Stimulated activated CD8-positive, alpha-beta memory T cell treated with anti-CD3 and anti-CD28 coated beads, Interleukin-7, amount 100 ng/mL, for 48 hours (primary cell): ENCODE measurements at regions not wholly inside any gene's neighbourhood (a gene's known extent, or its start where the extent isn't known, plus 50 kb on each side); places are given as distances from the start of the nearest gene placed in this dataset.
"Not testable (repeated sequence)": the region's sequence is repeated elsewhere in the genome, so short reads cannot be mapped to it uniquely, and the experiment has no call there.

Source experiments
- DNase-seq, 2 donors: peaks; one replicate each; pipeline ENCODE4 v3.0.0-alpha.2; 2020; ENCODE audit warnings: low read depth in 1 of 2; ENCODE audit errors: extremely low read depth in 1 of 2

DNA sequence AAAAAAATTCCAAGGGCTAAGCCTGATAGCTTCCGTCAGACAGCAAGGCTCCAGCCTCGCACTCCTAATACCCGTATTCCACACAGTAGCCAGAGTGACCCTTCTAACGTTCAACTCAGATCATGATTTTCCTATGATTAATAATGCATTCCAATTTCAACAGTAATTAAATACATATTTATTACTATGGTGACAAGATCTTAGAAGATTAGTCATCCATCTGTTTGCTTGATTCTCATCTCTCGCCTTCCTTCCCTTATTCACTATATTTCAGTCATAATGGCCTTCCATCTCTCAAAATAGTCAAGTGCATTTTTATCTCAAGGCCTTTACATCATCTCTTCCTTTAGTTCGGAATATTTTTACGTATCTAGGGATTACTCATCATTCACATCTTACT, 621.2 kb upstream of the SPRY2 start:
- no peak for DNase-seq

DNA sequence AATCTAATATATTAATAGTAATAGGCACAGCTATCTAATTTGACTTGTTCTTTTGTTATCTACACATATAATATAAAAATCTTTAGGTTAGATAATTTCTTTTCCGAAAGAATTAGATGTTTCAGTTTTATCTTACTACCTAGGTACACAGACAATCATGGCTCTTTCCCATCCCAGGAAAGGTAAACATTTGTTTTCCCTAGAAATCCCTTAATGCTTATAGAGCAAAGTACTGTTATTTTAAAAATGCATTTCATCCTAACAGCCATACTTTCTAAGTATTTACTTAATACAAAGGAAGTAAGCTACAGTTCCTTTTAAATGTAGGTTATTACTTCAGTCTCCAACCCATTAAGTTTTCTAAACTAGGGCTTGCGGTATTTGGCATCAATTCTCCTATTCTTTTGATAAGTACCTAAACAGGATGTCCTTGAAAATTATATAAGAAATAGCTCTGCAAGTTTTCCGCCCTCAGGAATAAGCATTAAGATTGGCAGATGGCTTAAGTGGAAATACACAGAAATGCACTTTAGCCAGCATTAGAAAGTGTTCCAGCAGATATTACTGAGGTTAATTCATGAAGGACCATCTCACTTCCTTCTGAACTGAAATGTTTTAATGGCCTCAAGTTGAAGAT, 616.2 kb upstream of the SPRY2 start:
- no peak for DNase-seq

DNA sequence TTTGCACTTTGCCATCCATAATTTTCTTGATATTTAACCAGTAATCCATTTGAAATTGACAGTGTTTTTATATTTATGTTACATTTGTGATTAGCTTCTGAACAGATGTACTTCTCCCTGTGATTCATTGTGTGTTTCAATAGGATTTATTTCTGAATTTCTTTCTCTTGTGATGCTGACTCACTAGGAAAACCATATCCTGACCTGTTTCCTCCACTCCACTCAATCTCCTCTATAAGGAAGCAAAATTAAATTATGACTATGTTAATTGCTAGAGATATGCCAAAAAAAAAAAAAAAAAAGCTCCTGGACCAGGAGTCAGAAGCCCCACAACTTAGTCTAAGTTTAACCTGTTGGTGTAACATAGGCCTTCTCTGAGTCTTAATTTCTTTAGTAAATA, 614.6 kb upstream of the SPRY2 start:
- DNase-seq, result no peak

DNA sequence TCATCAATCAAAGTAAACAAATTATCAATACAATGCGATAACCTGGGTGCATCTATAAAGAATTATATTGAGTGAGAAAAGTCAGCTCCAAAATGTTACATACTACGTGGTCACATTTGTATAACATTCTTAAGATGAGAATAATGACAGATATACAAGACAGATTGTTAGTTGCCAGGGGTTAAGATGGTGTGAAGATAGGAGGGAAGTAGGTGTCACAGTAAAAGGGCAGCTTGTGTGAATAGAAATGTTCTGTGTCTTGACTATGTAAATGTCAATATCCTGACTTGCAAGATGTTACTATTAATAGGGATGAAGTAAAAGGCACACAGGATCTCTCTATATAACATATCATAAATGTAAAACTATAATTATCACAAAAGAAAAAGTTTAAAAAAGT, 611.2 kb upstream of the SPRY2 start:
- DNase-seq, result no peak

DNA sequence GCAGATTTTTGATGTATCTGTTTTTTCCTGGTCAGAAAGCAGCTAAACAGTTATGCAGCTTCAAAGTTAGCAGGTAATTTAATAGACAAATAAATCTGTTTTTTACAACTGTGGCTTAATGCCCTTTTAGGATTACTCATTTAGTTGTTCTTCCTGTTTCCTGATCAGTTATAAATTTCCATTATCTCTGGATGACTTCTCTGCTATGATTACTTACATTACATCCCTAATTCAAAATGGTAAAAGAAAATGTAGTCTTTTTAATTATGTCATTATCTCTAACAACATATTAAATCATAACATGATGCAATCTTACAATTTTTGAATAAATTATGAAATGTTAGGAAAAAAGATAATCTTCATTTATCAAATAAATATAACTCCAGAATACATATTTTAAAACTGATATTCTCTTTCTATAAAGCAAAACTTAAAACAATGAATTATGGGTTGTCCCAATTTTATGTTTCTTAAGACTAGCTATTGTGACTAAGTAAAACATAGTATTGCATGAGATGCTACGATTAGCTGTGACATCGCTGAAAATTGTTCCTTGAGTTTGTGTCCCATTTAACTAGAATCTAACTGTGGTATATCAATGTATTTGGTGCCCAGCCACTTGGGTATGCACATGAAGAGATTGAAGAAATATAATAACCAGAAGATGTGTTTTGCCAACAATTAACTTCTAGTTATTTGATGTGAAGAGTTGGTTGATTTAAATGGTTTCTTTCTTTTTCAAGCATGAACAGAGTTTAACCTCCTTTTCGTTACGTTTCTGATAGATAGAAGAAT, 605.3 kb upstream of the SPRY2 start:
- DNase-seq, result no peak

DNA sequence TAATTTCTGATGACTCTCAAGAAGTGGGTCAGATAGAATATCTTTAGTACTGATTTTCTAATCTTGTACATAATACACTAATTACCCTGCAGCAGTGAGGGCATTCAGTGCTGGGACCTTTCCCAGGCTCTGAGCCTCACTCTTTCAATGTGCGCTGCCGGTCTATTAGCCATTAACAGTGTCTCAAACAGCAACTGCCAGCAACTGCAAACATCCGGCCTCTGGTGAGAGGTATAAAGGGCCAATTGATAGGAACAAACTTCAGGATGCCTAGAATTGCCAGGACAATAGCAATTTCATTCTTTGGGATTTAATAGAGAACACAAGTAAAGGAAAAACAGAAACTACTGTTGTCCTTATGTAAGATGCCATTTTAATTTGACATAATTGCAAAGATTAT, 604.4 kb upstream of the SPRY2 start:
- no peak for DNase-seq

DNA sequence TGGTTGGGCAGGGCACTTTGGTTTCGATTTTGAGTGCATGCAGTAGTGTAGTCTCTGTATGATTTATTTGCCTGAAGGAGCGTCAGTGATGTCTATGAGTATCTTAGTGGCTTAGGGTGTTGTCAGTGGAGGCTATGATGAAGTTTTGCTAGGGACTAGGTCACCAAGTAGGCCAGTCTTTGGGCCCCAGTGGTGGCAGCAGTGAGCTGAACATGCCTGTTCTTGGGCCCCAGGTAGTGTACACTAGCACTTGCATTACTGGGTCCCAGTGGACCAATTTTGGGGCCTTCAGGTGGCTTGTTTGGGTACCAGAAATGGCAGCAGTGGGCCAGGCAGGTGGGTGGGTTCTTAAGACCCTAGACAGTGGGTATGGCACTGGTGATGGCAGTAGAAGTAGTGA, 598.7 kb upstream of the SPRY2 start:
- DNase-seq, result no peak

DNA sequence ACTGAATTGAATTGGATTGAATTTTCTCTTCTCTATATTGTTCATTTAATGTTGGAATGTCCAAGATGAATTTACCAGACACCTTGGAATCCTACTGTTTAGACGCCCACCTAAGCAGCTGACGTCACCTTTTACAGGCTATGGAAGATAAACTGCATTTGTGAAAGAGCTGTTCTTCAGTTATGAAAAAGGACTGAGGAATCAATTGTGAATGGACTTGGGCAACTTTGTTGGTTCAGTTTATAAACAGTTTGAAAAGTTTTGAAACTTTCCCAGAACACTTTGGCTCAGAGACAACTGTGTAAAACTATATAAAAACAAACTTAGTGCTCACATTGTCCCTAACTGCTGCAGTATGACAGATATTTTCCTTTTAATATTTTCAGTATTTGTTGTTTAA, 590.8 kb upstream of the SPRY2 start:
- no peak for DNase-seq

DNA sequence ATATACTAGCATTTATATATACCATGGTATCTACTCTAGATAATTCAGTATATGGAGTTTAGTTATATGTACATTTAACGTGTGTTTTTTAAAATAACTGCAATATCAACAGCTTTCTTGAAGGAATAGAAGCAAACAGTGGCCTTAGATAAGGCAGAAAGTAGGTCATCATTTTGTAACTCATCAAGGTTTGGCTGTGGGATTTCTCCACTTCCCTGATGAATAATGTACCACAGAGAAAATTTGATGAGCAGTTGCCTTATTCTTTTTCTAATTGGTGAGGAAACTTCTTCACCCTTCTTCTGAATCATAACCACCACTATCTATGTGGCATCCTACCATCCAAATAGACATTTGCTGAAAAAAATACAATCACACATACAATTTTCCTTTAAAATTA, 590.2 kb upstream of the SPRY2 start:
- DNase-seq, result no peak

DNA sequence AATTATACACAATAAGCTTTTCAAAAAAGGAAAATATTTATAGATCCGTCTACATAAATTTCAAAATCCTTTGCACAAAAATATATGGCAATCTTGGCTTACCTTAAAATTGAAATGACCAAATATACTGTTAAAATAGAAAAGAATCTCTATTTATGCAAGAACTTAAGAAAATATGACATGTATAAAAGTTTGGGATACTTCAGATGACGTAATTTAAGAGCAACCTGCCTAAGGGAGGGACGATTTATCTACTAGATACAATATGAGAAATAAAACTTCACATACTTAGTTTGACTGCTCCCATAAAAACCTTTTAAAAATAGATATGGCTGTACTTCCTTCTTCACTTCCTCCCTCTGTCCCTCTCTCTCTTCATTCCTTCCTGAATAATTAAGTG, 587.3 kb upstream of the SPRY2 start:
- no peak for DNase-seq

DNA sequence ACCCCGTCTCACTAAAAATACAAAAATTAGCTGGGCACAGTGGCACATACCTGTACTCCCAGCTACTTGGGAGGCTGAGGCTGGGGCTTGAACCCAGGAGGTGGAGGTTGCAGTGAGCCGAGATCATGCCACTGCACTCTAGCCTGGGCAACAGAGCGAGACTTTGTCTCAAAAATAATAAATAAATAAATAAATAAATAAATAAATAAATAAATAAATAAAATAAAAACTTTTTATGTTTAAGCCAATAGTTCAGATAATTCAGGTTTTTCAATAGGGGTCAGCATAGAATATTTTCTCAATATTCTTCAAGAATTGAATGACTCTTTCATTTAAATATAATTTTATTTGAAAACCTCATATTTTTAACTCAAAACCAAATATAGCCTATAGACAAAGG, 585.1 kb upstream of the SPRY2 start:
- not testable (repeated sequence) for DNase-seq

DNA sequence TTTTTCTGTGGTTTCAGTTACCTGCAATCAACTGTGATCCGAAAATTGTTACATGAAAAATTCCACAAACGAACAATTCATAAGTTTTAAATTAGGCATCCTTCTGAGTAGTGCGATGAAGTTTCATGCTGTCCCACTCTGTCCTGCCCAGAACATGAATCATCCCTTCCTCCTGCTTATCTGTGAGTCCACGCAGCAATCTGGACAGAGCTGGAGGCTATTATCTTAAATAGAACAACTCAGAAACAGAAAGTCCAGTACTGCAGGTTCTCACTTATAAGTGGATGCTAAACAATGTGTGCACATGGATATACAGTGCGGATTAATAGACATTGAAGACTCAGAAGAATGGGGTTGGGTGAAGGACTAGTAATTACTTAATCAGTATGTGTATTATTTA, 583.7 kb upstream of the SPRY2 start:
- DNase-seq, result no peak

DNA sequence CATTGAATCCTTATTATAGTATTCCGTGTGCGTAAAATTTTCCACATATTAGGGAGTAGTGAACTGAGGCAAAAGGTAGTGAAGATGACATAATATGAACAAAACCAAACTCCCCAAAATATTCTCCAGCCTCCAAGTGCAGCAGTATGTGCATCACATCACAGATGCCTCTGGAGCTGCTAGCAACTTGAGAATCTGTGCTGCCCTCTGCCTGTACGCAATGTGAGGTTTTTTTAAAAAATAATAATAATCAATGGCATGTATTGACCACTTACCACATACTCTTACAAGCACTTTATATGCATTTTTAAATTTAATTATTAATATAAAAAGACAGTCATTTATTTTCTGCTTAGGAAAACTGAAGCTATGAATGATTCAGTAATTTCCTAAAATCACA, 583.0 kb upstream of the SPRY2 start:
- DNase-seq, result no peak

DNA sequence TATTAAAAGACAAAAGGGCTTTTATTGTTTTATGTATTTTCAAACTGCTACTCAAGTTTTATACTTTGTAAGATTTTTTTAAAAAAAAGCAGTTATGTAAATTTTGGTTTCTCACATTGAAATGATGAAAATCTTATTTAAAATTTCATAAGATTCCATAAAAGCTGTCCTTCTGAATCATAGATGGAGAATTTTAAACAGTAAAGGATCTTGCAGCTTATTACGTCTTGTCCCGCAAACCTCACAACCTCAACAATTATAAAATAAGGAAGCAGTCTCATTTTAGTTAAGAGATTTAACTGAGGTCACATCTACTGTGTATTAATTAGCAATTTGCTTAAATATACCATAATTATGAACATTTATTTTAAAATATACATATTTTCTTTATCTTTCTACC, 581.0 kb upstream of the SPRY2 start:
- no peak for DNase-seq

DNA sequence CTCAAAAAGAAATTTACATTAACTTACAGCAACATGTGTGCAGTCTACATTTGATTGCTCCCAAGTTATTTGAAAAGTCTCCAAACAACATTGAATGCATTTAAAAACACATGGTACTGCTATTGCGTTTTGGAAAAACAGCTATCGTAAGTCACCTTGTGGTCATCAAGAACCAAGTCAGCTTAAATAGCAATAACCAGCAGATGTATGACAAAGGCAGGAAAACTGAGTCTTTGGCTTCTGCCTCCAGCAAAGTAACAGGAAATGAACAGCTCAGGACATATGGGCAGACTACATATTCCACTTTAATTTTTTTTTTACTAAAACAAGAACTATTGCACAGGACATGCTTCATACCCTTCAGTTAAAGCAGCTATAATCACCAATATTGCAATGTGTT, 580.6 kb upstream of the SPRY2 start:
- no peak for DNase-seq

DNA sequence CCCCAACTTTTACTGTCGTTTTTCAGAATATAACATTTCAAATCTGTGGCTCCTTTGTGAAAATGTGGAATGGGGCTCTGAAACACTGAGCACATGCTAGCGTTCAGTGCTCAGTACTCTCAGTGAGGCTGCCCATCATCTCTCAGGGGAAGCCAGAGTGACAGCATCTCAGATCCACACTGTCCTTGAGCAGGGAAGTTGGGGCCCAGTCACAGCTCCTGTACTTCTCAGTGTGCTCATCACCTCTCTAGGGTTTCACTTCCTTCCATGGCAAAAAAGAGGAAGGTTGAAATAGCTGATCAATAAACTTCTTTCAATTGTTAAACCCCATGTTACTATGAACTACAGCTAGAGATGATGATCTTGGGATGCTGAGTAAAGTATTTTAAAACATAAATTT, 565.9 kb upstream of the SPRY2 start:
- DNase-seq, result no peak

DNA sequence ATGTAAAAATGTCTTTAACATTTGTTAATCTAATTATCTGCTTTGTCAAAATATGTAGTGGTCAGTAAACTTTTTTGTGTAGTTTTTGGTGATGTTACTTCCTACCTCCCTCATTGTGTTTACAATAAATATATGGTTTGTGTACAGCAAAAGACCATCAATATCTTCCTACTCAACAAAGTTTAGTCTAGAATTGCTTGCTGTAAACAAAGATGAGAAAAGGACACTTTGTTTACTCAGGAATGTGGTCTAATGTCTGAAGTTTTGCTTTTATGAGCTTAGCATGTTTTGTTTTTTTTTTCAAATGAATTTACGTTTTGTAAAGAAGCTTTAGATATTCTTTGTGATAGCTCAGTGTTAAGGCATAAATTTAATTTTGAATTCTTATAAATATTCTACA, 563.5 kb upstream of the SPRY2 start:
- no peak for DNase-seq

DNA sequence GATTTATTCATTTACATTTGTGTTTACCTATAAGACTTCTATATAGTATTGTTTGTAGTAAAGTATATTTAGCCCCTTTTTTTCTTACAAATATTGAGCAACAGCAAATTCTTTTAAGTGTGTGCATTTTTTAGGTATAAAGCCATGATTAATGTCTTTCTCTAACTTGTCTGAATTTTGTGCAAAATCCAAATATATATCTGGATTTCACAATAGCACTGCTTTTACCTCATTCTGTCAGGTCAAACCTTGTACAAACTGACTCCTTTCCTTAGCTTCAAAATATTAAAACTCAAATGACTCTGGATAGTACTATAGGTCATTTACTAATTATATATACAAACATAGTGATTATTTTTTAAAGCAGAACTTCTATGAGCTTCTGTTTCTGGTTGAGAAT, 563.0 kb upstream of the SPRY2 start:
- DNase-seq, result no peak

DNA sequence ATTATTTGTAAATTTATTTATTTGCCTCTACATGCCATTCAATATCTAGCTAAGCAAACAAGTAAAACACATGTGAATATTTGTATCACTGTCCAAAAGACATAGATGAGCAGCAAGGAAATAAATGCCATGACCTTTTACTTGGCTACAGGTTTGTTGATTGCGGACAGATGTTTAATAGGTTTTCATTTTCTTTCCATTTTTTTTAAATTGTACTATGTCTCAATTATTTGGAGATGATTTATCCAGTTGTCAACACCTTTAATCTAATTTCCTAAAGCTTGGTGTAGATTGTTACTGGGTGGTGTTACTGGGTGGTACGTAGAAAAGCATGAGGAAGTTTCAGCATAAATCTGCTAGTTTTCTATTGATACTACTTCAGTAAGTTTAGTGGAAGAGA, 560.6 kb upstream of the SPRY2 start:
- DNase-seq, result no peak

DNA sequence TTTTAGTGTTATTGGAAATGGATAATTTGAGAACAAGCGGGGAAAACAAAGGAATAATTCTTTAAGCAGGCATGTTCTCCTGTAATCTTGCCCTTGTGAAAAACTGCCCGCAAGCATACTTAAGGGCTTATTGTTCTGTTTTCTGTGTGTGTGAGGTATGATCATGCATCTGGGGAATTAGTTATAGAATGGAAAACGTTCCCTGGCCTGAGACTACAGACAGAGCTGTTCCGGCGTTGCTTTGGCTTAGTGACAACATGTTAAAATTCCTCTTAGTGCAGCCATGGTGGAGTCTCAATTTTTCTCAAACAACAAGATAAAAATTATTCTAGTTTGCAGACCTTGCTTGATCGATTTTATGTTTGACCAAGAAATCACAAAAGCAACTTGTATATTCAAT, 560.2 kb upstream of the SPRY2 start:
- DNase-seq, result no peak

DNA sequence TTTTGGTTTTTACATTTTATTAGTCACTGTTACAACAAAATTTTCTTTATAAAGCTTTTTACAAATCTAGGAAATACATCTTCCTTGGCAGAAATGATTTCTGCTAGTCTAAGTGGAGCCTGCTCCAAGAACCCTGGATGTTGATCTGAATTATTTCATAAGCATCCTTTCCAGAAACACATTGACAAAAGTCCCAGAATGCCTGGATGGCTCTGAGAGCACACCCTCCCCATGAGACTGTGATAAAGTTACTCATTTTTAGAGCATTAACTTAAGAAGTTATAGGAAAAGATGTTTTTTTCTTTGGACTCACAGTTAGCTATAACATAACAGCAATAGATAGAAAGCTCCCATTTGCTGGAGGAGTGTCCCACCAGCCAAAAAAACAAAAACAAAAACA, 559.6 kb upstream of the SPRY2 start:
- DNase-seq, result no peak

DNA sequence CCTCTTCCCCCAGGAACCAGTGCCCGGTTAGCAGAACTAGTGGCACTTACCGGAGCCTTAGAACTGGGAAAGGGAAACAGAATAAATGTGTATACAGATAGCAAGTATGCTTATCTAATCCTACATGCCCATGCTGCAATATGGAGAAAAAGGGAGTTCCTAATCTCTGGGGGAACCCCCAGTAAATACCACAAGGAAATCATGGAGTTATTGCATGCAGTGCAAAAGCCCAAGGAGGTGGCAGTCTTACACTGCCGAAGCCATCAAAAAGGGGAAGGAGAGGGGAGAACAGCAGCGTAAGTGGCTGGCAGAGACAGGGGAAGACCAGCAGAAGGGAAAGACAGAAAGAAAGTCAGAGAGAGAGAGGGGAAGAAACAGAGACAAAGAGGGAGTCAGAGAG, 556.7 kb upstream of the SPRY2 start:
- not testable (repeated sequence) for DNase-seq

DNA sequence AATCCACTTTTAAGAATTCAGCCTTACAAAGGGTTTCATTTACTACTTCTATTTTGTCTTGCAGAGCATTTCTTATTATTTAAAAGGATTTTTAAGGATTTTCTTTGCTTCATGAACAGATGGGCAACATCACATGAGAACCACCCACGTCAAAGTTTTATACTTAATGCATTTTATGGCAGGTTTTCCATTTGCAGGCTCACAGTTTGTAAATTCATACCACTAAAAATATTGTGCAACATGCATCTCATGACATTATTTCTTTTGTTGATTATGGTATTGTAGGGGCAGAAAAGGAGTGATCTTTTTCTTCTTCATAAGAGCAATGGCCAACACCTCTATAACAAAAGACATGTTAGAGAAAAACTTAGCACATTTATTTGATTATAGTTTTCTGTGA, 554.0 kb upstream of the SPRY2 start:
- DNase-seq, result no peak
